GM21723 (cell line): ENCODE measurements at regions not wholly inside any gene's neighbourhood (a gene's known extent, or its start where the extent isn't known, plus 50 kb on each side); places are given as distances from the start of the nearest gene placed in this dataset.

Experiments used
- ATAC-seq: cut with Tn5 transposase; IDR thresholded peaks from one replicate; pipeline ENCODE4 v1.9.1; 2021; ENCODE audit warnings: mild to moderate bottlenecking, moderate library complexity; ENCODE audit not compliant: unreplicated experiment

GRCh38 chr13:80562433-80563156 is 221.7 kb upstream of the SPRY2 start:
- no peak for ATAC-seq

GRCh38 chr13:80560609-80561008 is 219.7 kb upstream of the SPRY2 start:
- ATAC-seq = no peak

GRCh38 chr13:80559944-80560343 is 219.0 kb upstream of the SPRY2 start:
- ATAC-seq = no peak

- no peak for ATAC-seq
These were observed 217.1 kb upstream of the SPRY2 start for GRCh38 chr13:80558074-80558473.

GRCh38 chr13:80555796-80556678 is 215.1 kb upstream of the SPRY2 start:
- no peak for ATAC-seq

GRCh38 chr13:80552851-80553440 is 212.0 kb upstream of the SPRY2 start:
- ATAC-seq = no peak

- no peak for ATAC-seq
These were observed 210.9 kb upstream of the SPRY2 start for GRCh38 chr13:80551650-80552497.

- no peak for ATAC-seq
These were observed 210.1 kb upstream of the SPRY2 start for GRCh38 chr13:80550971-80551441.

GRCh38 chr13:80548915-80549314 is 208.0 kb upstream of the SPRY2 start:
- ATAC-seq = no peak

GRCh38 chr13:80547885-80548825 is 207.2 kb upstream of the SPRY2 start:
- ATAC-seq = no peak

- no peak for ATAC-seq
These were observed 206.4 kb upstream of the SPRY2 start for GRCh38 chr13:80547341-80547740.

GRCh38 chr13:80533175-80533574 is 192.2 kb upstream of the SPRY2 start:
- no peak for ATAC-seq

- no peak for ATAC-seq
These were observed 190.0 kb upstream of the SPRY2 start for GRCh38 chr13:80530902-80531301.

GRCh38 chr13:80530191-80530590 is 189.3 kb upstream of the SPRY2 start:
- ATAC-seq = no peak

GRCh38 chr13:80529734-80530133 is 188.8 kb upstream of the SPRY2 start:
- no peak for ATAC-seq

GRCh38 chr13:80528733-80529132 is 187.8 kb upstream of the SPRY2 start:
- ATAC-seq = no peak

- ATAC-seq = no peak
These were observed 186.5 kb upstream of the SPRY2 start for GRCh38 chr13:80527400-80527799.

- no peak for ATAC-seq
These were observed 183.7 kb upstream of the SPRY2 start for GRCh38 chr13:80524447-80525215.

GRCh38 chr13:80523134-80523533 is 182.2 kb upstream of the SPRY2 start:
- ATAC-seq = no peak
